Peyer's patch (tissue), 4 donors: ENCODE measurements at regions not wholly inside any gene's neighbourhood (a gene's known extent, or its start where the extent isn't known, plus 50 kb on each side); places are given as distances from the start of the nearest gene placed in this dataset.

Experiments used
- DNase-seq, 3 donors: peaks; one replicate each; pipeline ENCODE4 v3.0.0-alpha.2; 2017 to 2019
- H3K27ac ChIP-seq, 4 donors: fragments of 200-600 bp; sonication (generic); one replicate each; pipeline ENCODE4 v1.5.1; 2016 to 2019
- H3K27me3 ChIP-seq, 2 donors: fragments of 200-600 bp; sonication (generic); one replicate each; pipeline ENCODE4 v1.5.1; 2019
- H3K36me3 ChIP-seq, 3 donors: fragments of 200-600 bp; sonication (generic); one replicate each; pipeline ENCODE4 v1.5.1; 2016 to 2019
- H3K4me1 ChIP-seq, 4 donors: fragments of 200-600 bp; sonication (generic); one replicate each; pipeline ENCODE4 v1.5.1; 2016 to 2019
- H3K4me3 ChIP-seq, 4 donors: fragments of 200-600 bp; sonication (generic); 1 replicate in 3 of 4; 2 replicates in 1 of 4; pipeline ENCODE4 v1.5.1; 2016 to 2019; ENCODE audit warnings: mild to moderate bottlenecking in 1 of 4
- H3K9me3 ChIP-seq, 4 donors: fragments of 200-600 bp; sonication (generic); one replicate each; pipeline ENCODE4 v1.5.1; 2016 to 2019; ENCODE audit warnings: mild to moderate bottlenecking in 1 of 4
- POLR2A ChIP-seq, 2 donors: fragments of 450-650 bp; IDR thresholded peaks; one replicate each; pipeline ENCODE4 v1.5.1; 2017; ENCODE audit warnings: antibody characterized with exemption in 2 of 2, mild to moderate bottlenecking in 2 of 2, moderate library complexity in 2 of 2
- TF ChIP-seq, protein P1 (sequence below), 6 experiments: fragments of 450-650 bp in 4 of 6; fragments of 200-600 bp in 2 of 6; sonication (generic) in 1 of 6; IDR thresholded peaks; one replicate each; pipeline ENCODE4 v1.5.1; 2017 to 2019; ENCODE audit warnings: antibody characterized with exemption in 6 of 6, mild to moderate bottlenecking in 3 of 6, moderate library complexity in 1 of 6

DNA sequence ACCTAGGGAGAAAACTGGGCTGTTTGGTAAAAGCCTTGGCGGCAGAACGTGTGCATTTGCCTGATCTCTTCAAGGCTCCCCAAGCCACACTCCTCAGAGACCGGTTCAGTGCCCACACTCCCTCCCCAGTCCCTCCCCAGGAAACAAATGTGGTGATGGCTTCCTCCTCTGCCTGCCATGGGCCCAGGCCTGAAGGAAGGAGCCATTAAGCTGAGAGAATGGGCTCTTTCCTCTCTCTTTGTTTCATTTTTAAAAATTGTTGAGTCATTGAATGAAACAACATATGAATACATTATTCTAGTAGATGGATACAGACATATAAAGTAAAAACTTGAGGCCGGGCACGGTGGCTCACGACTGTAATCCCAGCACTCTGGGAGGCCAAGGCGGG is 50.6 kb upstream of the YWHAQ start:
- no peaks in the 10 kb centered on the region for H3K4me1 ChIP-seq
- no peaks in the 10 kb centered on the region for H3K36me3 ChIP-seq
- H3K27ac ChIP-seq: no peak overlapping the region
- no peaks in the 10 kb centered on the region for H3K27me3 ChIP-seq
- no peaks in the 10 kb centered on the region for H3K9me3 ChIP-seq
- no peak for DNase-seq
- H3K4me3 ChIP-seq: no peak overlapping the region
- TF ChIP-seq POLR2A (IDR thresholded peaks at IDR 0.05): no peak
- TF ChIP-seq, protein P1, sequence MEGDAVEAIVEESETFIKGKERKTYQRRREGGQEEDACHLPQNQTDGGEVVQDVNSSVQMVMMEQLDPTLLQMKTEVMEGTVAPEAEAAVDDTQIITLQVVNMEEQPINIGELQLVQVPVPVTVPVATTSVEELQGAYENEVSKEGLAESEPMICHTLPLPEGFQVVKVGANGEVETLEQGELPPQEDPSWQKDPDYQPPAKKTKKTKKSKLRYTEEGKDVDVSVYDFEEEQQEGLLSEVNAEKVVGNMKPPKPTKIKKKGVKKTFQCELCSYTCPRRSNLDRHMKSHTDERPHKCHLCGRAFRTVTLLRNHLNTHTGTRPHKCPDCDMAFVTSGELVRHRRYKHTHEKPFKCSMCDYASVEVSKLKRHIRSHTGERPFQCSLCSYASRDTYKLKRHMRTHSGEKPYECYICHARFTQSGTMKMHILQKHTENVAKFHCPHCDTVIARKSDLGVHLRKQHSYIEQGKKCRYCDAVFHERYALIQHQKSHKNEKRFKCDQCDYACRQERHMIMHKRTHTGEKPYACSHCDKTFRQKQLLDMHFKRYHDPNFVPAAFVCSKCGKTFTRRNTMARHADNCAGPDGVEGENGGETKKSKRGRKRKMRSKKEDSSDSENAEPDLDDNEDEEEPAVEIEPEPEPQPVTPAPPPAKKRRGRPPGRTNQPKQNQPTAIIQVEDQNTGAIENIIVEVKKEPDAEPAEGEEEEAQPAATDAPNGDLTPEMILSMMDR (IDR thresholded peaks at IDR 0.05): no peak

DNA sequence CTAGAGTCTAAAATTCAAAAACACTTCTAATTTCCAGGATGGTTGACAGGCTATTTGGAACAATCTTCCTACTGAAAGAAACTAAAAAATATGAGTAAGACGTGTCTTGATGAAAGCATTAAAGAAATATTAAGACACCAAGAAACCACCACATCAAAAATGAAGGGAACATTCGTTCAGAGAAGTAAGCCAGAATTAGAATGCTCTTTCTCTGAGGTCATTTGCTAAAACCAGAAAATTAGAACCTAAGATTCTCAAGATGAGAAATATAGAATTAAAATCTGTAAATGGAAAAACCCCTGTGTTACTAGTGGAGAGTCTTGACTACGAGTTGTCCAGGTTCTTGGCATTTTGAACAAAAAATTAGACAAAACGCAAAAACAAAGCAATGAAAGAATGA is 54.8 kb upstream of the YWHAQ start:
- no peak for DNase-seq
- TF ChIP-seq, protein P1 (IDR thresholded peaks at IDR 0.05): no peak
- TF ChIP-seq POLR2A (IDR thresholded peaks at IDR 0.05): no peak

GRCh38 chr2:9686061-9686460 is 55.3 kb upstream of the YWHAQ start:
- Histone ChIP-seq H3K36me3 (no peaks in the 10 kb centered on the region), H3K4me1 (no peaks in the 10 kb centered on the region)
- DNase-seq: no peak

More for the DNA sequence above, 54.8 kb upstream of the YWHAQ start:
- Histone ChIP-seq H3K36me3 (no peaks in the 10 kb centered on the region), H3K4me1 (no peaks in the 10 kb centered on the region), H3K9me3 (no peaks in the 10 kb centered on the region), H3K27me3 (no peaks in the 10 kb centered on the region), H3K27ac (no peak overlapping the region), H3K4me3 (no peak overlapping the region)

GRCh38 chr2:9690252-9690651 is 59.5 kb upstream of the YWHAQ start:
- H3K27me3 ChIP-seq: no peaks in the 10 kb centered on the region
- H3K4me1 ChIP-seq: no peaks in the 10 kb centered on the region
- H3K36me3 ChIP-seq: no peaks in the 10 kb centered on the region
- H3K4me3 ChIP-seq: no peak overlapping the region
- TF ChIP-seq, protein P1 (IDR thresholded peaks at IDR 0.05): no peak
- no peak for TF ChIP-seq POLR2A (IDR thresholded peaks at IDR 0.05)
- no peak overlapping the region for H3K27ac ChIP-seq
- H3K9me3 ChIP-seq: no peaks in the 10 kb centered on the region
- DNase-seq: no peak

More at GRCh38 chr2:9686061-9686460, 55.3 kb upstream of the YWHAQ start:
- TF ChIP-seq, protein P1 (IDR thresholded peaks at IDR 0.05): no peak
- no peak for TF ChIP-seq POLR2A (IDR thresholded peaks at IDR 0.05)
- no peaks in the 10 kb centered on the region for H3K9me3 ChIP-seq
- H3K27me3 ChIP-seq: no peaks in the 10 kb centered on the region
- H3K27ac ChIP-seq: no peak overlapping the region
- H3K4me3 ChIP-seq: no peak overlapping the region

DNA sequence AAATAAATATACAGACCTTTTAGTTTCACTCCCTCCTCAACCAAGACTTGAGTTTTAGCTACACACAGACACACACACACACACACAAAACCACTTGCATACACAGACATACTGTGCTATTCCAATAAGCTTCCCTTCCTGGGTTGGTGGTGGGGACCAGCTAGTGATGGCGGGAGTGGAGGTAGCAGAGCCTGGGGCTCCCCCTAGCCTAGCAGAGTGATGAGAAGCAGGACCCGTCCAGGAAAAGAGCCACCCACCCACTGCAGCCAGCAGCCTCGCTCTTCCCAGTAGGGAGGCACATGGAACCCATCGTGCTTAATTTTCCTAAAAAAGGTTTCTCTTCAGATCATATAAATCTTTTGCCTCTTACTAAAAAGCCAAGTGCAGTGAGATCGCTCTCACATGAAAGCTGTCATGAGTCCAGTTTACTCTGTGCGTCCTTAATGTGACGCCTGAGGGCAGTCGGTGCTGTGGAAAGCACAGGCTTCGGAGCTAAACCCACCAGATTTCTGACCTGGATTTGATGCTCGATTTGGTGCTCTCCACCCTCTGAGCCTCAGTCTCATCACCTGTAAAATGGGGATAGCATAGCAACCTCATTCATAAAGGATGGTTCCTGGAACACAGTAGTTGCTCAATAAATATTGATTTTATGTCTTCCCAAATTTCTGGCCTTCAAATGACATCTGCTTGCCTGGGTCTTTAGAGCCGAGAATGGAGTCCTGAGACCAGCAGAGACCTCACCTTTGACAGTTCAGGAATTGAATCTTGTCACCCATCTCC is 60.1 kb upstream of the YWHAQ start:
- DNase-seq: no peak
- no peak overlapping the region for H3K4me3 ChIP-seq
- H3K9me3 ChIP-seq: no peaks in the 10 kb centered on the region
- H3K27ac ChIP-seq: no peak overlapping the region
- H3K36me3 ChIP-seq: no peaks in the 10 kb centered on the region
- H3K4me1 ChIP-seq: no peaks in the 10 kb centered on the region
- H3K27me3 ChIP-seq: no peaks in the 10 kb centered on the region
- TF ChIP-seq POLR2A (IDR thresholded peaks at IDR 0.05): no peak
- TF ChIP-seq, protein P1 (IDR thresholded peaks at IDR 0.05): no peak
